Suppressor macrophage treated with lipopolysaccharide for 4 hours (primary cell): ENCODE measurements at regions not wholly inside any gene's neighbourhood (a gene's known extent, or its start where the extent isn't known, plus 50 kb on each side); places are given as distances from the start of the nearest gene placed in this dataset.

Experiments
- DNase-seq: peaks from one replicate; pipeline ENCODE4 v3.0.0-alpha.2; 2020

- DNase-seq: no peak
These were observed 600.0 kb downstream of the SLC4A3 start for GRCh38 chr2:220227266-220227920.

- no peak for DNase-seq
These were observed 601.0 kb downstream of the SLC4A3 start for GRCh38 chr2:220228310-220229006.

GRCh38 chr2:220240641-220241040 lies 613.2 kb downstream of the SLC4A3 start:
- DNase-seq: no peak

- no peak for DNase-seq
These were observed 614.0 kb downstream of the SLC4A3 start for GRCh38 chr2:220241423-220241822.

- DNase-seq: no peak
These were observed 616.1 kb downstream of the SLC4A3 start for GRCh38 chr2:220243571-220243970.

- no peak for DNase-seq
These were observed 619.0 kb downstream of the SLC4A3 start for GRCh38 chr2:220246386-220246785.

- no peak for DNase-seq
These were observed 620.3 kb downstream of the SLC4A3 start for GRCh38 chr2:220247588-220248350.

- no peak for DNase-seq
These were observed 632.2 kb downstream of the SLC4A3 start for GRCh38 chr2:220259662-220260061.

GRCh38 chr2:220263300-220263699 lies 635.9 kb downstream of the SLC4A3 start:
- no peak for DNase-seq

GRCh38 chr2:220269367-220269766 lies 641.9 kb downstream of the SLC4A3 start:
- no peak for DNase-seq

- no peak for DNase-seq
These were observed 643.1 kb downstream of the SLC4A3 start for GRCh38 chr2:220270481-220271070.

- no peak for DNase-seq
These were observed 645.2 kb downstream of the SLC4A3 start for GRCh38 chr2:220272656-220273055.

- DNase-seq: no peak
These were observed 645.7 kb downstream of the SLC4A3 start for GRCh38 chr2:220273082-220273481.

- no peak for DNase-seq
These were observed 648.0 kb downstream of the SLC4A3 start for GRCh38 chr2:220275454-220275853.

GRCh38 chr2:220276741-220277444 lies 649.5 kb downstream of the SLC4A3 start:
- DNase-seq: no peak

- no peak for DNase-seq
These were observed 650.1 kb downstream of the SLC4A3 start for GRCh38 chr2:220277445-220277975.

GRCh38 chr2:220278022-220278421 lies 650.6 kb downstream of the SLC4A3 start:
- no peak for DNase-seq

- DNase-seq: no peak
These were observed 651.9 kb downstream of the SLC4A3 start for GRCh38 chr2:220279372-220279771.

GRCh38 chr2:220279840-220280239 lies 652.4 kb downstream of the SLC4A3 start:
- DNase-seq: no peak

GRCh38 chr2:220280736-220281135 lies 653.3 kb downstream of the SLC4A3 start:
- DNase-seq: no peak

GRCh38 chr2:220281771-220282170 lies 654.3 kb downstream of the SLC4A3 start:
- DNase-seq: no peak

GRCh38 chr2:220282236-220282635 lies 654.8 kb downstream of the SLC4A3 start:
- no peak for DNase-seq

- no peak for DNase-seq
These were observed 666.5 kb downstream of the SLC4A3 start for GRCh38 chr2:220293966-220294365.
